A549 (cell line): ENCODE measurements at regions not wholly inside any gene's neighbourhood (a gene's known extent, or its start where the extent isn't known, plus 50 kb on each side); places are given as distances from the start of the nearest gene placed in this dataset.

Source experiments
- CHD2 ChIP-seq: fragments of 150-350 bp; IDR thresholded peaks from 2 replicates; pipeline ENCODE4 v1.6.1; 2014; ENCODE audit warnings: low read length; ENCODE audit not compliant: partially characterized antibody
- CTCF ChIP-seq: fragments of >200 bp; sonication (Bioruptor Twin); formaldehyde crosslinking; IDR thresholded peaks from 3 replicates; pipeline ENCODE4 v1.5.1; 2016
- KDM1A ChIP-seq: fragments of 200-600 bp; sonication (generic); IDR thresholded peaks from 2 replicates; pipeline ENCODE4 v1.6.1; 2016; ENCODE audit warnings: low read depth, mild to moderate bottlenecking
- NR3C1 ChIP-seq: fragments of >200 bp; sonication (Bioruptor Twin); formaldehyde crosslinking; IDR thresholded peaks from 3 replicates; pipeline ENCODE4 v1.6.1; 2017
- PBX3 ChIP-seq: IDR thresholded peaks from 2 replicates; pipeline ENCODE4 v1.6.1; 2012
- PHF8 ChIP-seq: fragments of 200-600 bp; sonication (generic); IDR thresholded peaks from 2 replicates; pipeline ENCODE4 v1.6.1; 2016; ENCODE audit warnings: low read depth, mild to moderate bottlenecking, antibody characterized with exemption, moderate library complexity, borderline replicate concordance
- POLR2A ChIP-seq: IDR thresholded peaks from 2 replicates; pipeline ENCODE4 v1.6.1; 2012; ENCODE audit warnings: mild to moderate bottlenecking, low read length
- SMC3 ChIP-seq: fragments of >200 bp; sonication (Bioruptor Twin); formaldehyde crosslinking; IDR thresholded peaks from 3 replicates; pipeline ENCODE4 v1.6.1; 2018; ENCODE audit warnings: inconsistent platforms
- SREBF2 ChIP-seq: fragments of 450-650 bp; IDR thresholded peaks from 2 replicates; pipeline ENCODE4 v1.6.1; 2014; ENCODE audit warnings: mild to moderate bottlenecking, moderate library complexity
- USF2 ChIP-seq: fragments of 450-650 bp; IDR thresholded peaks from 2 replicates; pipeline ENCODE4 v1.6.1; 2014; ENCODE audit warnings: antibody characterized with exemption

GRCh38 chr5:98299435-98299834 is 474.0 kb upstream of the RGMB start:
- TF ChIP-seq CTCF, result no peak
- TF ChIP-seq SMC3, result no peak
- TF ChIP-seq POLR2A, result no peak
- no peak for TF ChIP-seq USF2
- TF ChIP-seq NR3C1, result no peak
- TF ChIP-seq PBX3, result no peak
- no peak for TF ChIP-seq PHF8
- TF ChIP-seq SREBF2, result no peak
- TF ChIP-seq KDM1A, result no peak
- no peak for TF ChIP-seq CHD2
